ENCODE measurements at regions not wholly inside any gene's neighbourhood (a gene's known extent, or its start where the extent isn't known, plus 50 kb on each side); places are given as distances from the start of the nearest gene placed in this dataset.
A peak's percentile ranks its signal among the peaks of the same experiment; 100 is the strongest.

DNA sequence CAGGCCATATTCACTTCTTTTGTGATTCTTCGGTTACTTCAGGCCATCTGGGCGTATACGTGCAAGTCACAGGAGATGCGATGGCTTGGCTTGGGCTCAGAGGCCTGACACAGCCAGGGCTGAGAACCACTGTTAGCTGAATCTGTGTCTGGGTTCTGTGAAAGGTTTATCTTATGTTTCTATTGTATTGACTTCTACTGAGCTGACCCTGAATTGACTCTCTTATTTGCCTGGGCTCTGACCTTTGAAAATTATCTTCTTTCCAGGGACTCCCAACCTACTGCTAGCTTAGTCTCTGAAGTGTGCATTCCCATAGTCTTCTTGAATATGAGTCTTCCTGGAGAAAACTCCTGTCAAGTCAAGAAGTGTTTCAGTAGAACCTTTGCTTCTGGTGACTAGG lies 226.4 kb upstream of the SOX4 start:
- Histone ChIP-seq H4K8ac (ENCODE audit: low read depth, low read length) (no peak overlapping the region), H3K4me2 (ENCODE audit: insufficient read depth, low read length, poor library complexity, severe bottlenecking) (no peak overlapping the region), H3K23ac (ENCODE audit: low read depth, low read length, poor library complexity) (no peak overlapping the region), H2AK5ac (ENCODE audit: low read depth, low read length) (no peak overlapping the region), H3K9ac (ENCODE audit: low read depth, low read length, poor library complexity) (no peak overlapping the region), H3K9me3 (replicated peaks in 1 of 2; ENCODE audit: control insufficient read depth in 2 of 2, insufficient read depth in 1 of 2, low read depth in 1 of 2, low read length in 2 of 2) (no peaks in the 10 kb centered on the region), H3K27ac (replicated peaks; ENCODE audit: low read length) (no peak overlapping the region), H2BK12ac (ENCODE audit: low read length) (no peak overlapping the region), H4K91ac (ENCODE audit: low read depth, low read length, poor library complexity) (no peak overlapping the region), H3K4me3 (ENCODE audit: low read length in 2 of 2) (no peak overlapping the region), H3K18ac (ENCODE audit: low read length) (no peak overlapping the region), H3K27me3 (ENCODE audit: control insufficient read depth in 3 of 3, insufficient read depth in 3 of 3, low read depth in 1 of 3, low read length in 3 of 3) (no peaks in the 10 kb centered on the region), H3K36me3 (replicated peaks in 1 of 2; ENCODE audit: control insufficient read depth in 2 of 2, insufficient read depth in 2 of 2, low read length in 2 of 2) (no peaks in the 10 kb centered on the region), H2BK15ac (ENCODE audit: low read length) (no peak overlapping the region), H2BK5ac (ENCODE audit: low read length) (no peak overlapping the region), H2BK120ac (ENCODE audit: low read depth, low read length) (no peak overlapping the region), H3K4me1 (ENCODE audit: control insufficient read depth in 2 of 2, insufficient read depth in 1 of 2, low read depth in 1 of 2, low read length in 2 of 2) (peaks cover 5 to 10% of the 10 kb centered on the region in 2 donors), H3K14ac (ENCODE audit: low read length) (no peak overlapping the region), H2AFZ (ENCODE audit: low read length) (no peak overlapping the region), H3K79me1 (ENCODE audit: low read depth, low read length) (no peaks in the 10 kb centered on the region), H3K4ac (ENCODE audit: low read length) (no peak overlapping the region)
- no CpG with 5 or more reads among the region's 4 CpGs for WGBS, 2 donors (ENCODE audit: extremely low coverage in 2 of 2, insufficient read length in 2 of 2, insufficient replicate concordance in 1 of 2)
- DNase-seq (ENCODE audit: low spot score), result no peak

DNA sequence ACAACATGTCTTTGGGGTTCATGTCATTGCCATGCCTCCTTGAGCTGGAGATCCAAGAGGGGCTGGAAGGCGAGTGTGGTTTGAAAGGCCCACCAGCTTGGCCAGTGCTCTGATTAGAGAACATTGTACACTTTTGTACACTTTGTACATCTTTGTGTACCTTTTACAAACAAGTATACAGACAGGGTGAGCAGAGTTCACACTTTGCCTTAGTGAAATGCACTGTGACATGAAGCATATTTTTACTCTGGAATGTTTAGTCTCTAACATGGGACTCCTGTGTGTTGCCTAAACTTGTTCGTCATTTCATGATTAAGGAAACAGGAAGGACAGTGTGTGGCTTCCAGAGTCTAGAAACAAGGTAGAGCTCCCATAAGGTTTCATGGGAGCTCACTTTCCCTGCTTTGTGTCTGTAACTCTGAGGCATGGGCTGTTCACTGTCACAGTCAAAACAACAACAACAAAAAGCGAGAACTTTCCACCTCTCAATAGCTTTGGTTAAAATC lies 225.8 kb upstream of the SOX4 start:
- H3K4ac ChIP-seq (ENCODE audit: low read length), result no peak overlapping the region
- no peak overlapping the region for H4K8ac ChIP-seq (ENCODE audit: low read depth, low read length)
- H3K4me3 ChIP-seq (ENCODE audit: low read length in 2 of 2), result no peak overlapping the region
- peak overlapping the region; percentile 50 for H2AFZ ChIP-seq (ENCODE audit: low read length)
- no peak overlapping the region for H2BK12ac ChIP-seq (ENCODE audit: low read length)
- H3K27me3 ChIP-seq (ENCODE audit: control insufficient read depth in 3 of 3, insufficient read depth in 3 of 3, low read depth in 1 of 3, low read length in 3 of 3), result no peaks in the 10 kb centered on the region
- H3K4me2 ChIP-seq (ENCODE audit: insufficient read depth, low read length, poor library complexity, severe bottlenecking), result no peak overlapping the region
- no peak overlapping the region for H4K91ac ChIP-seq (ENCODE audit: low read depth, low read length, poor library complexity)
- H2BK15ac ChIP-seq (ENCODE audit: low read length), result no peak overlapping the region
- H3K9me3 ChIP-seq (replicated peaks in 1 of 2; ENCODE audit: control insufficient read depth in 2 of 2, insufficient read depth in 1 of 2, low read depth in 1 of 2, low read length in 2 of 2), result no peaks in the 10 kb centered on the region
- H3K36me3 ChIP-seq (replicated peaks in 1 of 2; ENCODE audit: control insufficient read depth in 2 of 2, insufficient read depth in 2 of 2, low read length in 2 of 2), result no peaks in the 10 kb centered on the region
- H2BK120ac ChIP-seq (ENCODE audit: low read depth, low read length), result no peak overlapping the region
- H3K79me1 ChIP-seq (ENCODE audit: low read depth, low read length), result no peaks in the 10 kb centered on the region
- H3K9ac ChIP-seq (ENCODE audit: low read depth, low read length, poor library complexity), result no peak overlapping the region
- H3K4me1 ChIP-seq (ENCODE audit: control insufficient read depth in 2 of 2, insufficient read depth in 1 of 2, low read depth in 1 of 2, low read length in 2 of 2), result peaks cover 5 to 12% of the 10 kb centered on the region in 2 donors
- H3K27ac ChIP-seq (replicated peaks; ENCODE audit: low read length), result no peak overlapping the region
- H2BK5ac ChIP-seq (ENCODE audit: low read length), result no peak overlapping the region
- no peak overlapping the region for H2AK5ac ChIP-seq (ENCODE audit: low read depth, low read length)
- H3K14ac ChIP-seq (ENCODE audit: low read length), result no peak overlapping the region
- no peak overlapping the region for H3K23ac ChIP-seq (ENCODE audit: low read depth, low read length, poor library complexity)
- DNase-seq (ENCODE audit: low spot score), result no peak
- no peak overlapping the region for H3K18ac ChIP-seq (ENCODE audit: low read length)
- no CpG with 5 or more reads among the region's 3 CpGs for WGBS, 2 donors (ENCODE audit: extremely low coverage in 2 of 2, insufficient read length in 2 of 2, insufficient replicate concordance in 1 of 2)

- Histone ChIP-seq H4K8ac (ENCODE audit: low read depth, low read length) (no peak overlapping the region), H3K14ac (ENCODE audit: low read length) (no peak overlapping the region), H4K91ac (ENCODE audit: low read depth, low read length, poor library complexity) (no peak overlapping the region), H2BK5ac (ENCODE audit: low read length) (no peak overlapping the region), H3K9me3 (replicated peaks in 1 of 2; ENCODE audit: control insufficient read depth in 2 of 2, insufficient read depth in 1 of 2, low read depth in 1 of 2, low read length in 2 of 2) (no peaks in the 10 kb centered on the region), H2BK15ac (ENCODE audit: low read length) (no peak overlapping the region), H3K9ac (ENCODE audit: low read depth, low read length, poor library complexity) (no peak overlapping the region), H2AFZ (ENCODE audit: low read length) (no peak overlapping the region), H3K79me1 (ENCODE audit: low read depth, low read length) (no peaks in the 10 kb centered on the region), H3K18ac (ENCODE audit: low read length) (no peak overlapping the region), H2AK5ac (ENCODE audit: low read depth, low read length) (no peak overlapping the region), H3K23ac (ENCODE audit: low read depth, low read length, poor library complexity) (no peak overlapping the region), H3K4me1 (ENCODE audit: control insufficient read depth in 2 of 2, insufficient read depth in 1 of 2, low read depth in 1 of 2, low read length in 2 of 2) (peaks cover 5 to 18% of the 10 kb centered on the region in 2 donors), H2BK120ac (ENCODE audit: low read depth, low read length) (no peak overlapping the region), H3K4ac (ENCODE audit: low read length) (no peak overlapping the region), H2BK12ac (ENCODE audit: low read length) (no peak overlapping the region), H3K27ac (replicated peaks; ENCODE audit: low read length) (peak overlapping the region; percentile 58), H3K4me2 (ENCODE audit: insufficient read depth, low read length, poor library complexity, severe bottlenecking) (no peak overlapping the region), H3K4me3 (ENCODE audit: low read length in 2 of 2) (no peak overlapping the region), H3K36me3 (replicated peaks in 1 of 2; ENCODE audit: control insufficient read depth in 2 of 2, insufficient read depth in 2 of 2, low read length in 2 of 2) (no peaks in the 10 kb centered on the region), H3K27me3 (ENCODE audit: control insufficient read depth in 3 of 3, insufficient read depth in 3 of 3, low read depth in 1 of 3, low read length in 3 of 3) (no peaks in the 10 kb centered on the region)
- no CpG with 5 or more reads among the region's 1 CpG for WGBS, 2 donors (ENCODE audit: extremely low coverage in 2 of 2, insufficient read length in 2 of 2, insufficient replicate concordance in 1 of 2)
- DNase-seq (ENCODE audit: low spot score), result no peak
These were observed 222.5 kb upstream of the SOX4 start for GRCh38 chr6:21371061-21371460.

DNA sequence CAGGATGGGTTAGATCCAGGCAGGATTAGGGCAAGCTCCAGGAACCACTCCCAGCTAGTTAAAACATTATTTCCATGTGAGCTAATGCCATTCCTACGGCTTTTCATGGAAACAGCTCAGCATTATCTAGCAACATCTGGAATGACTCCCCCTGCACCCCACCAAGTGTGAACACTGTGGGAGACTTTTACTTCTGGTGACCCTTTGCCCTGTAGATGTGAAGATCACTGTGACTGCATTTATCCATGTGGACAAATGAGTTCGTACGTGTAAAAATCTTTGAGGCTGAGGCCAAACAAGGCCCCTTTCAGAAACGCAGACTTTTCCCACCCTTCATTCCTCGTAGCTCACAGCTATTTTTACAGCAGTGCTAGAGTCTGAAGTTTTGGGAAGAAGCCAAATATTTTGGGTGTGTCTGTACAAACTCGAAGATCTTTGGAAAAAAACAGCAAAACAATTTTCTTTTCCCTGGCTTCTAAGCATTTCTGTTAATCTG lies 221.8 kb upstream of the SOX4 start:
- no CpG with 5 or more reads among the region's 6 CpGs for whole genome bisulfite sequencing, 2 donors (ENCODE audit: extremely low coverage in 2 of 2, insufficient read length in 2 of 2, insufficient replicate concordance in 1 of 2)
- no peak overlapping the region for H2BK120ac ChIP-seq (ENCODE audit: low read depth, low read length)
- no peak overlapping the region for H3K4me3 ChIP-seq (ENCODE audit: low read length in 2 of 2)
- H3K9me3 ChIP-seq (replicated peaks in 1 of 2; ENCODE audit: control insufficient read depth in 2 of 2, insufficient read depth in 1 of 2, low read depth in 1 of 2, low read length in 2 of 2), result no peaks in the 10 kb centered on the region
- H3K79me1 ChIP-seq (ENCODE audit: low read depth, low read length), result no peaks in the 10 kb centered on the region
- H3K27ac ChIP-seq (replicated peaks; ENCODE audit: low read length), result peak overlapping the region; percentile 50
- no peak overlapping the region for H4K91ac ChIP-seq (ENCODE audit: low read depth, low read length, poor library complexity)
- no peak overlapping the region for H3K9ac ChIP-seq (ENCODE audit: low read depth, low read length, poor library complexity)
- no peak overlapping the region for H3K14ac ChIP-seq (ENCODE audit: low read length)
- no peak overlapping the region for H2AK5ac ChIP-seq (ENCODE audit: low read depth, low read length)
- peaks cover 5 to 18% of the 10 kb centered on the region in 2 donors for H3K4me1 ChIP-seq (ENCODE audit: control insufficient read depth in 2 of 2, insufficient read depth in 1 of 2, low read depth in 1 of 2, low read length in 2 of 2)
- H2AFZ ChIP-seq (ENCODE audit: low read length), result no peak overlapping the region
- H4K8ac ChIP-seq (ENCODE audit: low read depth, low read length), result no peak overlapping the region
- DNase-seq (ENCODE audit: low spot score), result peak; percentile 51
- H3K23ac ChIP-seq (ENCODE audit: low read depth, low read length, poor library complexity), result no peak overlapping the region
- H2BK12ac ChIP-seq (ENCODE audit: low read length), result no peak overlapping the region
- H3K18ac ChIP-seq (ENCODE audit: low read length), result no peak overlapping the region
- H3K4ac ChIP-seq (ENCODE audit: low read length), result no peak overlapping the region
- H3K4me2 ChIP-seq (ENCODE audit: insufficient read depth, low read length, poor library complexity, severe bottlenecking), result no peak overlapping the region
- no peak overlapping the region for H2BK5ac ChIP-seq (ENCODE audit: low read length)
- no peaks in the 10 kb centered on the region for H3K27me3 ChIP-seq (ENCODE audit: control insufficient read depth in 3 of 3, insufficient read depth in 3 of 3, low read depth in 1 of 3, low read length in 3 of 3)
- H3K36me3 ChIP-seq (replicated peaks in 1 of 2; ENCODE audit: control insufficient read depth in 2 of 2, insufficient read depth in 2 of 2, low read length in 2 of 2), result no peaks in the 10 kb centered on the region
- H2BK15ac ChIP-seq (ENCODE audit: low read length), result no peak overlapping the region

Data from neuronal stem cell (in vitro differentiated cells).